ENCODE measurements at regions not wholly inside any gene's neighbourhood (a gene's known extent, or its start where the extent isn't known, plus 50 kb on each side); places are given as distances from the start of the nearest gene placed in this dataset.

DNA sequence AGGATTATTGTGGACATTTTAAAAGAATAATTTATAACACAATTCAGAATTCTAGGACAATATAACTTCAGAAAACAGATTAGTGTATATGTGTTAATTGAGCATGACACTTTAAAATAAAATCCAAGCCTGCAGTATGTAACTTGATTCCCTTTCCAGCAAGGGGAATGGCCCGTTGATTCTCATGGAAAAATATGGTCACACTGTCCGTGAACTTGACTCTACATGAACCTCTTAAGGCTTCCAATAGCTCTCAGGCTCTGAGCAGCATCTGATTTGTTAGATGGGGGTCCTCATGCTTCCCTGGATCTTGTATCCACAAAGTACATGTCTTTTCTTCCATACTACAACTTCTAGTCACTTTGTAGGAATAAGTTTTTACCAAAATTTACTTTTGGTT is 85.5 kb upstream of the AKR1E2 start:
- Histone ChIP-seq H3K79me2 (ENCODE audit: insufficient read depth, low read length) (no peaks in the 10 kb centered on the region), H3K23me2 (ENCODE audit: insufficient read length, low read depth, low read length, poor library complexity, severe bottlenecking) (no peaks in the 10 kb centered on the region), H2BK20ac (ENCODE audit: low read depth, low read length, poor library complexity, severe bottlenecking) (no peak overlapping the region), H3K27ac (ENCODE audit: insufficient read length, low read depth, low read length) (no peak overlapping the region), H3K4me2 (ENCODE audit: insufficient read depth, insufficient read length, low read length) (no peak overlapping the region), H3K18ac (ENCODE audit: insufficient read length, low read depth, low read length) (no peak overlapping the region), H2AFZ (ENCODE audit: low read length) (no peak overlapping the region), H4K20me1 (ENCODE audit: control insufficient read depth, insufficient read depth, insufficient read length) (no peaks in the 10 kb centered on the region), H3K79me1 (ENCODE audit: insufficient read depth, low read depth, low read length, poor library complexity, severe bottlenecking) (no peaks in the 10 kb centered on the region), H3K4ac (ENCODE audit: low read depth, low read length) (no peak overlapping the region), H4K91ac (ENCODE audit: insufficient read length, low read depth, low read length) (no peak overlapping the region), H3K23ac (ENCODE audit: insufficient read length, low read depth, low read length) (no peak overlapping the region), H2BK15ac (ENCODE audit: low read depth, low read length) (no peak overlapping the region), H2BK120ac (ENCODE audit: low read depth, low read length, poor library complexity, severe bottlenecking) (no peak overlapping the region), H3K27me3 (ENCODE audit: insufficient read depth, low read length) (no peaks in the 10 kb centered on the region), H4K8ac (replicated peaks; ENCODE audit: insufficient read length, low read depth, low read length) (no peak overlapping the region), H3K14ac (ENCODE audit: insufficient read depth, low read length) (no peak overlapping the region), H3K56ac (ENCODE audit: insufficient read length, low read depth, low read length) (no peak overlapping the region), H3K9me3 (ENCODE audit: control insufficient read depth, low read depth, low read length) (no peaks in the 10 kb centered on the region), H3K9ac (ENCODE audit: extremely low read depth, insufficient read length, low read length) (no peak overlapping the region), H4K5ac (ENCODE audit: insufficient read length, low read depth, low read length) (no peak overlapping the region), H2BK12ac (ENCODE audit: insufficient read length, low read depth, low read length) (no peak overlapping the region), H2AK5ac (ENCODE audit: insufficient read length, low read length) (no peak overlapping the region), H3K4me1 (ENCODE audit: insufficient read depth, low read length) (no peaks in the 10 kb centered on the region), H3T11ph (ENCODE audit: low read length) (no peak overlapping the region), H2BK5ac (ENCODE audit: insufficient read length, low read length) (no peak overlapping the region)
- TF ChIP-seq, protein P1, sequence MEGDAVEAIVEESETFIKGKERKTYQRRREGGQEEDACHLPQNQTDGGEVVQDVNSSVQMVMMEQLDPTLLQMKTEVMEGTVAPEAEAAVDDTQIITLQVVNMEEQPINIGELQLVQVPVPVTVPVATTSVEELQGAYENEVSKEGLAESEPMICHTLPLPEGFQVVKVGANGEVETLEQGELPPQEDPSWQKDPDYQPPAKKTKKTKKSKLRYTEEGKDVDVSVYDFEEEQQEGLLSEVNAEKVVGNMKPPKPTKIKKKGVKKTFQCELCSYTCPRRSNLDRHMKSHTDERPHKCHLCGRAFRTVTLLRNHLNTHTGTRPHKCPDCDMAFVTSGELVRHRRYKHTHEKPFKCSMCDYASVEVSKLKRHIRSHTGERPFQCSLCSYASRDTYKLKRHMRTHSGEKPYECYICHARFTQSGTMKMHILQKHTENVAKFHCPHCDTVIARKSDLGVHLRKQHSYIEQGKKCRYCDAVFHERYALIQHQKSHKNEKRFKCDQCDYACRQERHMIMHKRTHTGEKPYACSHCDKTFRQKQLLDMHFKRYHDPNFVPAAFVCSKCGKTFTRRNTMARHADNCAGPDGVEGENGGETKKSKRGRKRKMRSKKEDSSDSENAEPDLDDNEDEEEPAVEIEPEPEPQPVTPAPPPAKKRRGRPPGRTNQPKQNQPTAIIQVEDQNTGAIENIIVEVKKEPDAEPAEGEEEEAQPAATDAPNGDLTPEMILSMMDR (conservative IDR thresholded peaks at IDR 0.05) = no peak
- H3K36me3 Mint-ChIP-seq (ENCODE audit: insufficient read depth in 1 of 3, low read depth in 3 of 3) = no peaks in the 10 kb centered on the region
- H3K27ac Mint-ChIP-seq = no peak overlapping the region
- no CpG with 5 or more reads among the region's 2 CpGs for WGBS (ENCODE audit: extremely low coverage, insufficient read length, low lambda C conversion rate)
- 0 out of 5 replicates have a peak, but pooled peaks cover 0 to 2% of the 10 kb centered on the region in 2 experiments for H3K9me3 Mint-ChIP-seq
- H3K4me1 Mint-ChIP-seq = no peaks in the 10 kb centered on the region
- H3K27me3 Mint-ChIP-seq (ENCODE audit: low read depth) = no peaks in the 10 kb centered on the region; the same call in 1 of the 2 replicates
- H3K4me3 Mint-ChIP-seq = no peak overlapping the region
- DNase-seq = no peak
